ENCODE measurements at regions not wholly inside any gene's neighbourhood (a gene's known extent, or its start where the extent isn't known, plus 50 kb on each side); places are given as distances from the start of the nearest gene placed in this dataset.
"Not testable (repeated sequence)": the region's sequence is repeated elsewhere in the genome, so short reads cannot be mapped to it uniquely, and the experiment has no call there.

DNA sequence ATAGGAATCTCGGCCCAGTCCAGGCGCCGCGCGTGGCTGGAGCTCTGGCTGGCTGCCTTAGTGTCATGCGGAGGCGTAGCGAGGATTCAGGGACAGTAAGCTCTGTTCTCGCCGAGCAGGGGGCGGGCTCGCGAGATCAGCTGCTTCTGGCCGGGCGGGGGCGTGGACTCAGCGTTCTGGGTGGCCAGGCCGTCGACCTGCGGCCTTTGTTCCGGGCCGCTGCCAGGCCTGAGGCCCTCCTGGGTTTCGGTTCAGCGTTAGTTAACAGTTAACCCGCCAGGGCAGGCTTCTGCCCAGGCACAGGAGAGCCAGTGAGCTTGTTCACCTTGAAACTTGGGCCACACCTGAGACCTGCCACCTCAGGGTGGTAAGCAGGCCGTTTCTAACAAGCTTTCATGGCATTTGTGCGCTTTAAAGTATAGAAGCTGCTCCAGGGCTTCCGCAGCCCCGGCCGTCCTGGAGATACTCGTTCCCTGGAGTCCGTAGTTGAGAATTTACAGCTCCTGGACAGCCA is 332.2 kb upstream of the SGCG start:
- H3K27me3 ChIP-seq (ENCODE audit: control insufficient read depth in 3 of 3, insufficient read depth in 3 of 3, low read length in 3 of 3), result no peaks in the 10 kb centered on the region
- H3K4me3 ChIP-seq (ENCODE audit: low read length in 3 of 3), result no peak overlapping the region
- no peak overlapping the region for H3K27ac ChIP-seq (ENCODE audit: low read depth, low read length)
- no peak overlapping the region for H3K9ac ChIP-seq (ENCODE audit: low read depth in 1 of 3, low read length in 3 of 3)
- no peaks in the 10 kb centered on the region for H3K36me3 ChIP-seq (ENCODE audit: control insufficient read depth in 3 of 3, insufficient read depth in 3 of 3, low read length in 3 of 3)
- no peaks in the 10 kb centered on the region for H3K9me3 ChIP-seq (ENCODE audit: control insufficient read depth in 3 of 3, low read length in 3 of 3)
- H3K4me1 ChIP-seq (ENCODE audit: control insufficient read depth in 3 of 3, insufficient read depth in 3 of 3, low read length in 3 of 3), result no peaks in the 10 kb centered on the region

GRCh38 chr13:22855926-22856325 is 324.9 kb upstream of the SGCG start:
- H3K4me3 ChIP-seq (ENCODE audit: low read length in 3 of 3), result no peak overlapping the region
- no peaks in the 10 kb centered on the region for H3K36me3 ChIP-seq (ENCODE audit: control insufficient read depth in 3 of 3, insufficient read depth in 3 of 3, low read length in 3 of 3)
- H3K4me1 ChIP-seq (ENCODE audit: control insufficient read depth in 3 of 3, insufficient read depth in 3 of 3, low read length in 3 of 3), result no peaks in the 10 kb centered on the region
- no peak overlapping the region for H3K9ac ChIP-seq (ENCODE audit: low read depth in 1 of 3, low read length in 3 of 3)
- H3K27me3 ChIP-seq (ENCODE audit: control insufficient read depth in 3 of 3, insufficient read depth in 3 of 3, low read length in 3 of 3), result no peaks in the 10 kb centered on the region
- H3K27ac ChIP-seq (ENCODE audit: low read depth, low read length), result no peak overlapping the region
- H3K9me3 ChIP-seq (ENCODE audit: control insufficient read depth in 3 of 3, low read length in 3 of 3), result no peaks in the 10 kb centered on the region

DNA sequence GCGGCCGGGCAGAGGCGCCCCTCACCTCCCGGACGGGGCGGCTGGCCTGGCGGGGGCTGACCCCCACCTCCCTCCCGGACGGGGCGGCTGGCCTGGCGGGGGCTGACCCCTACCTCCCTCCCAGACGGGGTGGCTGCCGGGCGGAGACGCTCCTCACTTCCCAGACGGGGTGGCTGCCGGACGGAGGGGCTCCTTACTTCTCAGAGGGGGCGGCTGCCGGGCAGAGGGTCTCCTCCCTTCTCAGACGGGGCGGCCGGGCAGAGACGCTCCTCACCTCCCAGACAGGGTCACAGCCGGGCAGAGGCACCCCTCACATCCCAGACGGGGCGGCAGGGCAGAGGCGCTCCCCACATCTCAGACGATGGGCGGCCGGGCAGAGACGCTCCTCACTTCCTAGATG is 321.8 kb upstream of the SGCG start:
- H3K36me3 ChIP-seq (ENCODE audit: control insufficient read depth in 3 of 3, insufficient read depth in 3 of 3, low read length in 3 of 3); H3K27me3 ChIP-seq (ENCODE audit: control insufficient read depth in 3 of 3, insufficient read depth in 3 of 3, low read length in 3 of 3); H3K27ac ChIP-seq (ENCODE audit: low read depth, low read length); H3K9me3 ChIP-seq (ENCODE audit: control insufficient read depth in 3 of 3, low read length in 3 of 3); H3K4me1 ChIP-seq (ENCODE audit: control insufficient read depth in 3 of 3, insufficient read depth in 3 of 3, low read length in 3 of 3); H3K4me3 ChIP-seq (ENCODE audit: low read length in 3 of 3); H3K9ac ChIP-seq (ENCODE audit: low read depth in 1 of 3, low read length in 3 of 3): not testable (repeated sequence)

DNA sequence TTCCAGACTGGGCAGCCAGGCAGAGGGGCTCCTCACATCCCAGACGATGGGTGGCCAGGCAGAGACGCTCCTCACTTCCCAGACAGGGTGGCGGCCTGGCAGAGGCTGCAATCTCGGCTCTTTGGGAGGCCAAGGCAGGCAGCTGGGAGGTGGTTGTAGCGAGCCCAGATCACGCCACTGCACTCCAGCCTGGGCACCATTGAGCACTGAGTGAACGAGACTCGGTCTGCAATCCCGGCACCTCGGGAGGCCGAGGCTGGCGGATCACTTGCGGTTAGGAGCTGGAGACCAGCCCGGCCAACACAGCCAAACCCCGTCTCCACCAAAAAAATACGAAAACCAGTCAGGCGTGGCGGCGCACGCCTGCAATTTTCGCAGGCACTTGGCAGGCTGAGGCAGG is 321.4 kb upstream of the SGCG start:
- H3K36me3 ChIP-seq (ENCODE audit: control insufficient read depth in 3 of 3, insufficient read depth in 3 of 3, low read length in 3 of 3); H3K4me1 ChIP-seq (ENCODE audit: control insufficient read depth in 3 of 3, insufficient read depth in 3 of 3, low read length in 3 of 3); H3K9me3 ChIP-seq (ENCODE audit: control insufficient read depth in 3 of 3, low read length in 3 of 3); H3K9ac ChIP-seq (ENCODE audit: low read depth in 1 of 3, low read length in 3 of 3); H3K27ac ChIP-seq (ENCODE audit: low read depth, low read length); H3K4me3 ChIP-seq (ENCODE audit: low read length in 3 of 3); H3K27me3 ChIP-seq (ENCODE audit: control insufficient read depth in 3 of 3, insufficient read depth in 3 of 3, low read length in 3 of 3): not testable (repeated sequence)

DNA sequence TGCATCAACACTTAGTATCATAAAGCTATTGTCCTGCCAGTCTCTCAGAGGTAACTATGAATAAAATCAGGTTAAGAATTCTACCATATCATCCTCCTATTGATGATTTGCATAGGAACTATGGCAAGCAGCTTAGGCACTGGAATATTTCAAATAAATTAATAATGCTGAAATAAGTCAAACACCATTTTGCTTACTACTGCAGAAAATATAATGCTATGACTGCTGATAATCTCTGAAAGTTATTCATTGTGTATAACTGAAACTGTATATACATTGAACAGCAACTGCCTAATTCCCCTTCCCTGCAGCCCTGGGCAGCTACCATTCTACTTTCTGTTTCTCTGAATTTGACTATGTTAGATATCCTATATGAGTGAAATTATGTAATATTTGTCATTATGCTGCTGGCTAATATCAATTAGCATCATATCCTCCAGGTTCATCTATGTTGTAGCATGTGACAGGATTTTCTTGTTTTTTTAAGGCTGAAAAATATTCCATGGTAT is 318.8 kb upstream of the SGCG start:
- Histone ChIP-seq H3K27ac (ENCODE audit: low read depth, low read length) (no peak overlapping the region), H3K4me3 (ENCODE audit: low read length in 3 of 3) (no peak overlapping the region), H3K9ac (ENCODE audit: low read depth in 1 of 3, low read length in 3 of 3) (no peak overlapping the region), H3K4me1 (ENCODE audit: control insufficient read depth in 3 of 3, insufficient read depth in 3 of 3, low read length in 3 of 3) (no peaks in the 10 kb centered on the region), H3K36me3 (ENCODE audit: control insufficient read depth in 3 of 3, insufficient read depth in 3 of 3, low read length in 3 of 3) (no peaks in the 10 kb centered on the region), H3K27me3 (ENCODE audit: control insufficient read depth in 3 of 3, insufficient read depth in 3 of 3, low read length in 3 of 3) (no peaks in the 10 kb centered on the region), H3K9me3 (ENCODE audit: control insufficient read depth in 3 of 3, low read length in 3 of 3) (no peaks in the 10 kb centered on the region)

- no peak overlapping the region for H3K4me3 ChIP-seq (ENCODE audit: low read length in 3 of 3)
- no peaks in the 10 kb centered on the region for H3K4me1 ChIP-seq (ENCODE audit: control insufficient read depth in 3 of 3, insufficient read depth in 3 of 3, low read length in 3 of 3)
- no peaks in the 10 kb centered on the region for H3K27me3 ChIP-seq (ENCODE audit: control insufficient read depth in 3 of 3, insufficient read depth in 3 of 3, low read length in 3 of 3)
- no peak overlapping the region for H3K27ac ChIP-seq (ENCODE audit: low read depth, low read length)
- no peaks in the 10 kb centered on the region for H3K9me3 ChIP-seq (ENCODE audit: control insufficient read depth in 3 of 3, low read length in 3 of 3)
- no peaks in the 10 kb centered on the region for H3K36me3 ChIP-seq (ENCODE audit: control insufficient read depth in 3 of 3, insufficient read depth in 3 of 3, low read length in 3 of 3)
- no peak overlapping the region for H3K9ac ChIP-seq (ENCODE audit: low read depth in 1 of 3, low read length in 3 of 3)
Observed at GRCh38 chr13:22862478-22862877, 318.3 kb upstream of the SGCG start.

DNA sequence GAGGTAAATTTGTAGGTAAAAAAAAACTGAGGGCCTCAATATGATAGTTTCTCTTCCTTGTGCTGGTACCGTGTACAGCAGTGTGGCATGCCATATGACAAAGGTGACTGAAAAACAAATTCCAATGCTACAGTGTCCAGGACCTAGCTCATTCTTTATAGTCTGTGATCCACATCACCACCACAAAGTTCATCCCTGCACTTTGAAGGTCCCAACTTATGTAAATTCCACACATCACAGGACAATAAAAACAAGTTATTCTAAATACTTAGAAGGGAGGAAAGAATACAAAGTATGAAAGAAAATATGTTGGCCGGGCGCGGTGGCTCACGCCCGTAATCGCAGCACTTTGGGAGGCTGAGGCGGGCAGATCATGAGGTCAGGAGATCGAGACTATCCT is 314.6 kb upstream of the SGCG start:
- Histone ChIP-seq H3K9ac (ENCODE audit: low read depth in 1 of 3, low read length in 3 of 3) (no peak overlapping the region), H3K27me3 (ENCODE audit: control insufficient read depth in 3 of 3, insufficient read depth in 3 of 3, low read length in 3 of 3) (no peaks in the 10 kb centered on the region), H3K27ac (ENCODE audit: low read depth, low read length) (no peak overlapping the region), H3K4me3 (ENCODE audit: low read length in 3 of 3) (no peak overlapping the region), H3K9me3 (ENCODE audit: control insufficient read depth in 3 of 3, low read length in 3 of 3) (no peaks in the 10 kb centered on the region), H3K36me3 (ENCODE audit: control insufficient read depth in 3 of 3, insufficient read depth in 3 of 3, low read length in 3 of 3) (no peaks in the 10 kb centered on the region), H3K4me1 (ENCODE audit: control insufficient read depth in 3 of 3, insufficient read depth in 3 of 3, low read length in 3 of 3) (no peaks in the 10 kb centered on the region)

GRCh38 chr13:22871231-22871630 is 309.5 kb upstream of the SGCG start:
- Histone ChIP-seq H3K9me3 (ENCODE audit: control insufficient read depth in 3 of 3, low read length in 3 of 3) (no peaks in the 10 kb centered on the region), H3K27me3 (ENCODE audit: control insufficient read depth in 3 of 3, insufficient read depth in 3 of 3, low read length in 3 of 3) (no peaks in the 10 kb centered on the region), H3K4me1 (ENCODE audit: control insufficient read depth in 3 of 3, insufficient read depth in 3 of 3, low read length in 3 of 3) (no peaks in the 10 kb centered on the region), H3K27ac (ENCODE audit: low read depth, low read length) (no peak overlapping the region), H3K36me3 (ENCODE audit: control insufficient read depth in 3 of 3, insufficient read depth in 3 of 3, low read length in 3 of 3) (no peaks in the 10 kb centered on the region), H3K9ac (ENCODE audit: low read depth in 1 of 3, low read length in 3 of 3) (no peak overlapping the region), H3K4me3 (ENCODE audit: low read length in 3 of 3) (no peak overlapping the region)

DNA sequence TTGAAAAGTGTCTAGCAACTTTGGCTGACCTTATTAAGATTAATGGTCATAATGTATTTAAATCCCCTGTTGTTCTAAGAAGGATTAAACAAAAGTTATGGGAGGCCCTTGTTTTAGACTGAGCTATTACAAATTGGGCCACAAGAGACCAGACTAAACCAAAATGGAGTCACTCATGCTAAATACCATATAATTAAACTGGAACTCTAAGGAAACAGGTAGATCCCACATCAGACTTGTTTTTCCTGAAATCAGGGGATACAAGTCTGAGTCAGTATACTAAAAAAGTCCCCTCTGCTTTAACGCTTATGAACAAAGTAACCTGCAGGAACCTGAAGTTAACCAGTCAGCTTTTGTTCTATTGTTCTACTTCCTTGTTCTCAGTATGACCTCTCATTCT is 305.9 kb upstream of the SGCG start:
- Histone ChIP-seq H3K9ac (ENCODE audit: low read depth in 1 of 3, low read length in 3 of 3) (no peak overlapping the region), H3K27me3 (ENCODE audit: control insufficient read depth in 3 of 3, insufficient read depth in 3 of 3, low read length in 3 of 3) (no peaks in the 10 kb centered on the region), H3K36me3 (ENCODE audit: control insufficient read depth in 3 of 3, insufficient read depth in 3 of 3, low read length in 3 of 3) (no peaks in the 10 kb centered on the region), H3K9me3 (ENCODE audit: control insufficient read depth in 3 of 3, low read length in 3 of 3) (peaks cover 0 to 2% (median 0%) of the 10 kb centered on the region in 3 donors), H3K27ac (ENCODE audit: low read depth, low read length) (no peak overlapping the region), H3K4me1 (ENCODE audit: control insufficient read depth in 3 of 3, insufficient read depth in 3 of 3, low read length in 3 of 3) (no peaks in the 10 kb centered on the region), H3K4me3 (ENCODE audit: low read length in 3 of 3) (no peak overlapping the region)

GRCh38 chr13:22877421-22877820 is 303.4 kb upstream of the SGCG start:
- no peak overlapping the region for H3K4me3 ChIP-seq (ENCODE audit: low read length in 3 of 3)
- H3K27ac ChIP-seq (ENCODE audit: low read depth, low read length), result no peak overlapping the region
- peaks cover 0 to 2% (median 0%) of the 10 kb centered on the region in 3 donors for H3K9me3 ChIP-seq (ENCODE audit: control insufficient read depth in 3 of 3, low read length in 3 of 3)
- no peaks in the 10 kb centered on the region for H3K27me3 ChIP-seq (ENCODE audit: control insufficient read depth in 3 of 3, insufficient read depth in 3 of 3, low read length in 3 of 3)
- H3K9ac ChIP-seq (ENCODE audit: low read depth in 1 of 3, low read length in 3 of 3), result no peak overlapping the region
- no peaks in the 10 kb centered on the region for H3K36me3 ChIP-seq (ENCODE audit: control insufficient read depth in 3 of 3, insufficient read depth in 3 of 3, low read length in 3 of 3)
- H3K4me1 ChIP-seq (ENCODE audit: control insufficient read depth in 3 of 3, insufficient read depth in 3 of 3, low read length in 3 of 3), result no peaks in the 10 kb centered on the region

Data from skeletal muscle tissue (tissue), 3 donors.